GM21717 (cell line): ENCODE measurements at regions not wholly inside any gene's neighbourhood (a gene's known extent, or its start where the extent isn't known, plus 50 kb on each side); places are given as distances from the start of the nearest gene placed in this dataset.

ENCODE experiments used
- ATAC-seq: cut with Tn5 transposase; IDR thresholded peaks from one replicate; pipeline ENCODE4 v1.9.1; 2021; ENCODE audit warnings: mild to moderate bottlenecking, moderate library complexity; ENCODE audit not compliant: unreplicated experiment

- no peak for ATAC-seq
Observed at GRCh38 chr3:72193771-72194430, 409.0 kb upstream of the PROK2 start.

- ATAC-seq: no peak
Observed at GRCh38 chr3:72192572-72192971, 407.6 kb upstream of the PROK2 start.

- ATAC-seq: no peak
Observed at GRCh38 chr3:72191209-72191960, 406.4 kb upstream of the PROK2 start.

GRCh38 chr3:72190050-72190449 is 405.1 kb upstream of the PROK2 start:
- no peak for ATAC-seq

GRCh38 chr3:72189339-72189738 is 404.4 kb upstream of the PROK2 start:
- no peak for ATAC-seq

GRCh38 chr3:72188536-72188935 is 403.6 kb upstream of the PROK2 start:
- ATAC-seq: no peak

GRCh38 chr3:72187131-72187530 is 402.2 kb upstream of the PROK2 start:
- ATAC-seq: no peak

GRCh38 chr3:72186400-72186855 is 401.5 kb upstream of the PROK2 start:
- ATAC-seq: no peak

GRCh38 chr3:72185549-72186399 is 400.8 kb upstream of the PROK2 start:
- ATAC-seq: no peak

- no peak for ATAC-seq
Observed at GRCh38 chr3:72183489-72183888, 398.5 kb upstream of the PROK2 start.

- no peak for ATAC-seq
Observed at GRCh38 chr3:72182206-72182605, 397.3 kb upstream of the PROK2 start.

- ATAC-seq: no peak
Observed at GRCh38 chr3:72181251-72181650, 396.3 kb upstream of the PROK2 start.

- no peak for ATAC-seq
Observed at GRCh38 chr3:72180405-72180804, 395.5 kb upstream of the PROK2 start.

GRCh38 chr3:72179107-72179464 is 394.1 kb upstream of the PROK2 start:
- ATAC-seq: no peak

GRCh38 chr3:72178463-72179106 is 393.6 kb upstream of the PROK2 start:
- ATAC-seq: no peak

- ATAC-seq: peak; percentile 32
Observed at GRCh38 chr3:72177075-72178050, 392.4 kb upstream of the PROK2 start.

GRCh38 chr3:72176537-72177041 is 391.6 kb upstream of the PROK2 start:
- ATAC-seq: peak; percentile 95

GRCh38 chr3:72175296-72175858 is 390.4 kb upstream of the PROK2 start:
- no peak for ATAC-seq

- no peak for ATAC-seq
Observed at GRCh38 chr3:72174890-72175289, 389.9 kb upstream of the PROK2 start.
